ENCODE measurements at regions not wholly inside any gene's neighbourhood (a gene's known extent, or its start where the extent isn't known, plus 50 kb on each side); places are given as distances from the start of the nearest gene placed in this dataset.

DNA sequence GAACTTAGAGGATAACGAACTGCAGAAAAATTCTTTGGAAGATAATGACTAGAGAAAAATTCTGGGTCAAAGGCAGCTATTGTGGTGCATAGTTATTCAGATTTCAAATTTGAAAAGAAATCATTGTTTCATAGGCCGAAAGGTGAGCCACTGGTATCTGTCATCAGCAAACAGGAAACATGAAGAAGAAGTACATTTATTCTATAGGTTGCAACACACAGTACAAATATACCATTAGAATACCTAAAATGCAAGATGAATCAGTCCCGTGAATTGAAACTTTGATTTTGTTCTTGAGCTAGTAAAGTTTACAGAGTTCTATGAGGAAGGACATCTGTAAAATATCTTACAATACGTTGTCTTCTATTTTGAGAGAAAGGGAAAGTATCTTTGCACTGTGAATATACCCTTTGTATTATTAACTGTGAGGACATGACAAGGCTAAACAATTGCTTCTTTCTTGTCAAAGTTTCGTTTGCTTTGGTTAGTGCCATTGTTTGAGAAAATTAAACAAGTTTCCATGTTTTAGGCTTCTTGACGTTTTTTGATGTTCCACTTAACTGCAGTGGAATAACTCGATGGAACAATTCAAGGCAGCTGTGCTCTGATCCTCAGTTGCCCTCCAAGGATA lies 84.7 kb downstream of the HDGFL1 start:
- no peak overlapping the region for H4K91ac ChIP-seq (ENCODE audit: insufficient read length, low read depth, low read length)
- no peak overlapping the region for H2BK15ac ChIP-seq (ENCODE audit: low read depth, low read length)
- H2BK5ac ChIP-seq (ENCODE audit: insufficient read length, low read length) = no peak overlapping the region
- H2BK20ac ChIP-seq (ENCODE audit: low read depth, low read length, poor library complexity, severe bottlenecking) = no peak overlapping the region
- TF ChIP-seq CTCF (conservative IDR thresholded peaks at IDR 0.05) = no peak
- no peak for DNase-seq
- no peak overlapping the region for H4K8ac ChIP-seq (replicated peaks; ENCODE audit: insufficient read length, low read depth, low read length)
- H3K4me1 ChIP-seq (ENCODE audit: insufficient read depth, low read length) = peaks cover 5% of the 10 kb centered on the region; the same call in 1 of the 2 replicates
- H4K20me1 ChIP-seq (ENCODE audit: control insufficient read depth, insufficient read depth, insufficient read length) = no peaks in the 10 kb centered on the region
- H3K27ac ChIP-seq (ENCODE audit: insufficient read length, low read depth, low read length) = no peak overlapping the region
- no peaks in the 10 kb centered on the region for H3K27me3 ChIP-seq (ENCODE audit: insufficient read depth, low read length)
- H3T11ph ChIP-seq (ENCODE audit: low read length) = no peak overlapping the region
- H2AK5ac ChIP-seq (ENCODE audit: insufficient read length, low read length) = no peak overlapping the region
- no peak overlapping the region for H2AFZ ChIP-seq (ENCODE audit: low read length)
- no peak overlapping the region for H3K4me2 ChIP-seq (ENCODE audit: insufficient read depth, insufficient read length, low read length)
- H3K79me2 ChIP-seq (ENCODE audit: insufficient read depth, low read length) = no peaks in the 10 kb centered on the region
- no peaks in the 10 kb centered on the region for H3K23me2 ChIP-seq (ENCODE audit: insufficient read length, low read depth, low read length, poor library complexity, severe bottlenecking)
- H3K79me1 ChIP-seq (ENCODE audit: insufficient read depth, low read depth, low read length, poor library complexity, severe bottlenecking) = no peaks in the 10 kb centered on the region
- Mint-ChIP-seq H3K4me1 (peaks cover 23 to 24% of the 10 kb centered on the region in 2 experiments), H3K9me3 (no peaks in the 10 kb centered on the region), H3K27me3 (ENCODE audit: low read depth) (no peaks in the 10 kb centered on the region), H3K27ac (no peak overlapping the region), H3K36me3 (ENCODE audit: insufficient read depth in 1 of 3, low read depth in 3 of 3) (no peaks in the 10 kb centered on the region), H3K4me3 (no peak overlapping the region)
- H3K9ac ChIP-seq (ENCODE audit: extremely low read depth, insufficient read length, low read length) = no peak overlapping the region
- no peak overlapping the region for H3K56ac ChIP-seq (ENCODE audit: insufficient read length, low read depth, low read length)
- WGBS (ENCODE audit: extremely low coverage, insufficient read length, low lambda C conversion rate) = no CpG with 5 or more reads among the region's 7 CpGs
- no peaks in the 10 kb centered on the region for H3K9me3 ChIP-seq (ENCODE audit: control insufficient read depth, low read depth, low read length)
- H4K5ac ChIP-seq (ENCODE audit: insufficient read length, low read depth, low read length) = no peak overlapping the region
- no peak overlapping the region for H3K14ac ChIP-seq (ENCODE audit: insufficient read depth, low read length)
- no peak overlapping the region for H3K18ac ChIP-seq (ENCODE audit: insufficient read length, low read depth, low read length)
- H2BK120ac ChIP-seq (ENCODE audit: low read depth, low read length, poor library complexity, severe bottlenecking) = no peak overlapping the region
- H3K4ac ChIP-seq (ENCODE audit: low read depth, low read length) = no peak overlapping the region
- H3K23ac ChIP-seq (ENCODE audit: insufficient read length, low read depth, low read length) = no peak overlapping the region
- no peak overlapping the region for H2BK12ac ChIP-seq (ENCODE audit: insufficient read length, low read depth, low read length)
